IMR-90 (cell line): ENCODE measurements at regions not wholly inside any gene's neighbourhood (a gene's known extent, or its start where the extent isn't known, plus 50 kb on each side); places are given as distances from the start of the nearest gene placed in this dataset.

ENCODE experiments used
- ATAC-seq: fragments of 200-7000 bp; cut with Tn5 transposase; 2 replicates; pipeline ENCODE4 v1.9.1; 2020; ENCODE audit warnings: low read depth, mild to moderate bottlenecking, moderate library complexity
- BruUV-seq: library from RNA; stranded (reverse); fragments of 400-500 nt; replicated peaks from 2 replicates; lab custom pipeline; 2021; lab: Mats Ljungman, UMichigan
- CTCF ChIA-PET: fragments of 300-600 bp; formaldehyde crosslinking; extraction: SDS; loops from one replicate; lab custom pipeline; 2021; ENCODE audit warnings: antibody characterized with exemption; lab: Yijun Ruan, JAX
- POLR2A ChIA-PET: fragments of 300-600 bp; sonication (Branson Sonifier 250); formaldehyde crosslinking; loops from one replicate; lab custom pipeline; 2022; ENCODE audit warnings: antibody characterized with exemption; ENCODE audit not compliant: unreplicated experiment; lab: Charles Lee
- DNase-seq: peaks from one replicate; pipeline ENCODE4 v3.0.0; 2013
- H2AFZ ChIP-seq: replicated peaks from 2 replicates; pipeline ENCODE3; 2013; ENCODE audit warnings: low read length, mild to moderate bottlenecking; ENCODE audit not compliant: poor library complexity
- H2AK5ac ChIP-seq: 2 replicates; pipeline ENCODE4 v1.6.1; 2013; ENCODE audit warnings: low read depth, low read length, inconsistent platforms
- H2AK9ac ChIP-seq: replicated peaks from 2 replicates; pipeline ENCODE3; 2013; ENCODE audit warnings: mild to moderate bottlenecking, low read depth, low read length, moderate library complexity; ENCODE audit not compliant: poor library complexity
- H2BK120ac ChIP-seq: 2 replicates; pipeline ENCODE4 v1.6.1; 2013; ENCODE audit warnings: low read depth, low read length, inconsistent platforms
- H2BK15ac ChIP-seq: 3 replicates; pipeline ENCODE4 v1.6.1; 2013; ENCODE audit warnings: low read depth, low read length, inconsistent platforms
- H2BK20ac ChIP-seq: 2 replicates; pipeline ENCODE4 v1.6.1; 2013; ENCODE audit warnings: low read depth, mild to moderate bottlenecking, inconsistent platforms, low read length, moderate library complexity
- H2BK5ac ChIP-seq: 2 replicates; pipeline ENCODE4 v1.6.1; 2013; ENCODE audit warnings: mild to moderate bottlenecking, low read depth, low read length, inconsistent platforms; ENCODE audit not compliant: poor library complexity, severe bottlenecking
- H3K14ac ChIP-seq: replicated peaks from 2 replicates; pipeline ENCODE4 v1.6.1; 2013; ENCODE audit warnings: low read depth, low read length, inconsistent platforms
- H3K18ac ChIP-seq: 2 replicates; pipeline ENCODE4 v1.6.1; 2013; ENCODE audit warnings: low read depth, low read length, control low read depth
- H3K23ac ChIP-seq: 2 replicates; pipeline ENCODE4 v1.6.1; 2013; ENCODE audit warnings: low read depth, low read length, inconsistent platforms
- H3K27ac ChIP-seq: 2 replicates; pipeline ENCODE4 v1.5.1; 2013; ENCODE audit warnings: mild to moderate bottlenecking, control low read depth, low read length; ENCODE audit not compliant: insufficient read depth
- H3K27me3 ChIP-seq: 2 replicates; pipeline ENCODE4 v1.6.1; 2013; ENCODE audit warnings: low read length; ENCODE audit not compliant: control insufficient read depth, insufficient read depth
- H3K36me3 ChIP-seq: 2 replicates; pipeline ENCODE4 v1.6.1; 2013; ENCODE audit warnings: low read length, mixed read lengths; ENCODE audit not compliant: control insufficient read depth, insufficient read depth
- H3K4ac ChIP-seq: 2 replicates; pipeline ENCODE4 v1.6.1; 2013; ENCODE audit warnings: low read depth, low read length, inconsistent platforms
- H3K4me1 ChIP-seq: 2 replicates; pipeline ENCODE4 v1.6.1; 2013; ENCODE audit warnings: low read length, mixed read lengths; ENCODE audit not compliant: control insufficient read depth, insufficient read depth
- H3K4me2 ChIP-seq: 2 replicates; pipeline ENCODE4 v1.6.1; 2013; ENCODE audit warnings: low read depth, mild to moderate bottlenecking, control low read depth, low read length, moderate library complexity
- H3K4me3 ChIP-seq: 2 replicates; pipeline ENCODE4 v1.5.1; 2013; ENCODE audit warnings: low read depth, mild to moderate bottlenecking, control low read depth, low read length, moderate library complexity; ENCODE audit not compliant: insufficient read depth
- H3K56ac ChIP-seq: 2 replicates; pipeline ENCODE4 v1.6.1; 2013; ENCODE audit warnings: low read length, inconsistent platforms; ENCODE audit not compliant: insufficient read depth; ENCODE audit errors: extremely low read depth
- H3K79me1 ChIP-seq, 2 experiments: 2 replicates each; pipeline ENCODE4 v1.6.1; 2013; ENCODE audit warnings: low read length in 2 of 2, inconsistent platforms in 1 of 2, low read depth in 1 of 2
- H3K9ac ChIP-seq: 2 replicates; pipeline ENCODE4 v1.6.1; 2013; ENCODE audit warnings: low read depth, low read length, control low read depth
- H3K9me1 ChIP-seq: 2 replicates; pipeline ENCODE4 v1.6.1; 2013; ENCODE audit warnings: low read length, inconsistent platforms; ENCODE audit not compliant: insufficient read depth
- H3K9me3 ChIP-seq: 2 replicates; pipeline ENCODE4 v1.6.1; 2013; ENCODE audit warnings: low read length; ENCODE audit not compliant: control insufficient read depth, insufficient read depth
- H4K20me1 ChIP-seq: 2 replicates; pipeline ENCODE4 v1.6.1; 2013; ENCODE audit warnings: low read length, inconsistent platforms; ENCODE audit not compliant: insufficient read depth
- H4K5ac ChIP-seq: 2 replicates; pipeline ENCODE4 v1.6.1; 2013; ENCODE audit warnings: mild to moderate bottlenecking, low read depth, low read length, control low read depth
- H4K8ac ChIP-seq, 2 experiments: 2 replicates each; pipeline ENCODE4 v1.6.1; 2013; ENCODE audit warnings: low read depth in 2 of 2, low read length in 2 of 2, control low read depth in 1 of 2, inconsistent platforms in 1 of 2
- H4K91ac ChIP-seq: 2 replicates; pipeline ENCODE4 v1.6.1; 2013; ENCODE audit warnings: low read depth, low read length, inconsistent platforms; ENCODE audit not compliant: insufficient read depth
- CEBPB ChIP-seq: IDR thresholded peaks from 2 replicates; pipeline ENCODE4 v1.6.1; 2012; ENCODE audit warnings: low read depth, low read length, improper control_type of control experiment
- MAFK ChIP-seq: IDR thresholded peaks from 2 replicates; pipeline ENCODE4 v1.6.1; 2012; ENCODE audit warnings: low read depth, low read length, improper control_type of control experiment
- RCOR1 ChIP-seq: IDR thresholded peaks from 2 replicates; pipeline ENCODE4 v1.6.1; 2012; ENCODE audit warnings: mild to moderate bottlenecking, low read length, improper control_type of control experiment; ENCODE audit not compliant: insufficient replicate concordance
- WGBS, 2 experiments: methylation state at CpG; one replicate each; pipeline versions ENCODE4 v1.1.5 to v1.1.7; 2013; ENCODE audit warnings: missing lambda C conversion rate in 2 of 2; ENCODE audit not compliant: insufficient read length in 1 of 2; ENCODE audit errors: extremely low coverage in 2 of 2; 5-methylcytosine and 5-hydroxymethylcytosine counted together
- dilution Hi-C: fragments of 300-500 bp; cut with HindIII; formaldehyde crosslinking; loops from one replicate; pipeline ENCODE4 v1.14.3; 2018; ENCODE audit warnings: low sequenced_read_pairs; ENCODE audit not compliant: unreplicated experiment
- in situ Hi-C: fragments of 300-500 bp; cut with MboI; formaldehyde crosslinking; loops from 3 replicates; pipeline ENCODE4 v1.14.3; 2019; ENCODE audit warnings: low sequenced_read_pairs, inconsistent platforms, mixed read lengths
- intact Hi-C: fragments of 100-400 bp; cut with micrococcal nuclease; formaldehyde crosslinking; loops from 2 replicates; pipeline ENCODE4 v1.10.0; 2022

DNA sequence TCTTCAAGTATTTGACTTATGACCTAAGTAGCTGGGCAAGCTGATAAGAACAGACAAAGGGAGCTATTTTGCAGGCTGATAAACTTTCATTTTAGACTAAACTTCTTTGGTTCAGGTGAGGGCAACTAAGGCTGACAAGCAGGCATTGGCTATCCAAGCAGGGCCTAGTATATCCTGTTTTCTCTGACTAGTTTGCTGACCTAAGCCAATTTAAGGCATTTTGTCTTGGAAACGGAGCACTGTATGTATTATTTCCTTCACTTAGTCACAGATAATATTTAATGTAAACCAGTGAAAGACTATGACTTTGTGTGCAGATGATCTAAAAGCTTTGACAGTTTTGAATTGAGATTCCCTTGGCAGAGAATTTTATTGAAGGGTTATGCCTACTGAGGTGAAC, 172.5 kb downstream of the POU4F1 start:
- ChIA-PET POLR2A (no interaction called here), CTCF (no interaction called here)
- H3K4ac ChIP-seq: no peak overlapping the region
- dilution Hi-C loops: no loop called here
- H3K4me1 ChIP-seq: no peaks in the 10 kb centered on the region
- H3K79me1 ChIP-seq: no peaks in the 10 kb centered on the region
- H3K14ac ChIP-seq: no peak overlapping the region
- no CpG with 5 or more reads among the region's 1 CpG for WGBS, 2 experiments
- TF ChIP-seq RCOR1 (no peak), MAFK (0 out of 2 replicates have a peak, but pooled peaks have one; percentile 23), CEBPB (no peak)
- no peak overlapping the region for H2AK9ac ChIP-seq
- H3K9me3 ChIP-seq: no peaks in the 10 kb centered on the region
- no peak overlapping the region for H4K8ac ChIP-seq
- no peak overlapping the region for H2BK20ac ChIP-seq
- DNase-seq (no peak), ATAC-seq (no peak)
- no peak overlapping the region for H3K4me3 ChIP-seq
- no peaks in the 10 kb centered on the region for H3K27me3 ChIP-seq
- no peak overlapping the region for H3K4me2 ChIP-seq
- H2AFZ ChIP-seq: no peak overlapping the region
- H2BK15ac ChIP-seq: no peak overlapping the region
- no peak overlapping the region for H4K5ac ChIP-seq
- intact Hi-C loops: no loop called here
- BruUV-seq: no TSS peak
- no peak overlapping the region for H2AK5ac ChIP-seq
- H3K56ac ChIP-seq: no peak overlapping the region
- no peak overlapping the region for H3K27ac ChIP-seq
- in situ Hi-C loops: no loop called here
- H2BK5ac ChIP-seq: no peak overlapping the region
- no peak overlapping the region for H4K91ac ChIP-seq
- H3K18ac ChIP-seq: no peak overlapping the region
- H4K20me1 ChIP-seq: no peaks in the 10 kb centered on the region
- H3K36me3 ChIP-seq: no peaks in the 10 kb centered on the region
- H3K9ac ChIP-seq: no peak overlapping the region
- no peak overlapping the region for H3K23ac ChIP-seq
- no peaks in the 10 kb centered on the region for H3K9me1 ChIP-seq
- H2BK120ac ChIP-seq: no peak overlapping the region
